ENCODE measurements at regions not wholly inside any gene's neighbourhood (a gene's known extent, or its start where the extent isn't known, plus 50 kb on each side); places are given as distances from the start of the nearest gene placed in this dataset.

DNA sequence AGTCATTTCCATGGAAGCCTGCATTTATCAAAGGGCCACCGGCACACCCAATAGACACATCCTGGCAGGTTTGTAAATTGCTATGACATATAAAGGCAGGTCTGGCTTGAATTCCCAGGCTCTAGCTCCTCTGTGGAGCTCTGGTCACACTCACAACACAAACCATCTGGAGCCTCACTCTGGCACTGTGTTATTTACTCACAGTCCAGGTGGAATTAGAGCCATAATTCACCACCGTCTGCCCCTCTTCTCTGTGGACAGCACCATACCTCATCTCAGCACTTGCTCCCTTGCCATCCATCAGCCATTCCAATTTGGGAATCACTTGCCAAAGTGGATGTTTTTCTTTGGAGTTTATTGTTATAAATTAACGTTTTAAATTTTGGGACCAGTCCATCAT lies 84.3 kb upstream of the OSR1 start:
- Histone ChIP-seq H3K27me3 (replicated peaks; ENCODE audit: insufficient read depth, low read depth, low read length, poor library complexity) (peaks cover 7% of the 10 kb centered on the region), H3K4me3 (ENCODE audit: low read depth, low read length, poor library complexity, severe bottlenecking) (no peak overlapping the region), H3K27ac (ENCODE audit: low read depth, low read length, poor library complexity, severe bottlenecking) (no peak overlapping the region), H3K9me3 (ENCODE audit: low read depth, low read length, poor library complexity, severe bottlenecking) (no peaks in the 10 kb centered on the region), H3K4me1 (ENCODE audit: insufficient read depth, low read length, poor library complexity, severe bottlenecking) (no peaks in the 10 kb centered on the region), H3K36me3 (ENCODE audit: insufficient read depth, low read length, poor library complexity, severe bottlenecking) (no peaks in the 10 kb centered on the region)
- ChIA-PET POLR2A (ENCODE audit: low non-redundant PET) (no interaction called here), CTCF (no interaction called here)
- no peak for DNase-seq (ENCODE audit: low spot score)
- TF ChIP-seq EZH2 (IDR thresholded peaks at IDR 0.05; ENCODE audit: borderline replicate concordance, low read depth, low read length, poor library complexity, severe bottlenecking), result no peak
- TF ChIP-seq, protein P1, sequence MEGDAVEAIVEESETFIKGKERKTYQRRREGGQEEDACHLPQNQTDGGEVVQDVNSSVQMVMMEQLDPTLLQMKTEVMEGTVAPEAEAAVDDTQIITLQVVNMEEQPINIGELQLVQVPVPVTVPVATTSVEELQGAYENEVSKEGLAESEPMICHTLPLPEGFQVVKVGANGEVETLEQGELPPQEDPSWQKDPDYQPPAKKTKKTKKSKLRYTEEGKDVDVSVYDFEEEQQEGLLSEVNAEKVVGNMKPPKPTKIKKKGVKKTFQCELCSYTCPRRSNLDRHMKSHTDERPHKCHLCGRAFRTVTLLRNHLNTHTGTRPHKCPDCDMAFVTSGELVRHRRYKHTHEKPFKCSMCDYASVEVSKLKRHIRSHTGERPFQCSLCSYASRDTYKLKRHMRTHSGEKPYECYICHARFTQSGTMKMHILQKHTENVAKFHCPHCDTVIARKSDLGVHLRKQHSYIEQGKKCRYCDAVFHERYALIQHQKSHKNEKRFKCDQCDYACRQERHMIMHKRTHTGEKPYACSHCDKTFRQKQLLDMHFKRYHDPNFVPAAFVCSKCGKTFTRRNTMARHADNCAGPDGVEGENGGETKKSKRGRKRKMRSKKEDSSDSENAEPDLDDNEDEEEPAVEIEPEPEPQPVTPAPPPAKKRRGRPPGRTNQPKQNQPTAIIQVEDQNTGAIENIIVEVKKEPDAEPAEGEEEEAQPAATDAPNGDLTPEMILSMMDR (conservative IDR thresholded peaks at IDR 0.05; ENCODE audit: low read depth, low read length), result no peak
- intact Hi-C loops (cut with micrococcal nuclease; ENCODE audit: unreplicated experiment), result no loop called here
- BruUV-seq (replicated peaks), result no TSS peak

DNA sequence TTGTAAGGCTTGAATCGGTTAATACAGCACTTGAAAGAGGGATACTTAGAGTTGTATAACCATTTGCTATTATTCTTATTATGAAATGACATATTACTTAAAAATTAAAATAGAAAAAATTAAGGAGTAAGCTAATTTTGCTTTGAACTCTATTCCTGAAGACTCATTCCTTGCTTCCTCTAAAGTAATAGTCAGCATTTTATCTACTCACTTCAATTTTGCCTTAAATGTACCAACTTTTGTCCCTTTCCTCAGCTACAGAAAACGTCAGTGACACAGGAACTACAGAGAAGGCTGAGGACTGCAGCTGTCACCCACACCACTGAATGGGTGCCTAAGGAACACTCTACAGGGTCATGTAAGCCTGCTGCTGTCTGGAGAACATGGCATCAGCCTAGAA lies 80.7 kb upstream of the OSR1 start:
- DNase-seq (ENCODE audit: low spot score), result no peak
- Histone ChIP-seq H3K9me3 (ENCODE audit: low read depth, low read length, poor library complexity, severe bottlenecking) (no peaks in the 10 kb centered on the region), H3K4me1 (ENCODE audit: insufficient read depth, low read length, poor library complexity, severe bottlenecking) (no peaks in the 10 kb centered on the region), H3K27me3 (replicated peaks; ENCODE audit: insufficient read depth, low read depth, low read length, poor library complexity) (no peaks in the 10 kb centered on the region), H3K36me3 (ENCODE audit: insufficient read depth, low read length, poor library complexity, severe bottlenecking) (no peaks in the 10 kb centered on the region), H3K27ac (ENCODE audit: low read depth, low read length, poor library complexity, severe bottlenecking) (no peak overlapping the region), H3K4me3 (ENCODE audit: low read depth, low read length, poor library complexity, severe bottlenecking) (no peak overlapping the region)
- ChIA-PET CTCF (no interaction called here), POLR2A (ENCODE audit: low non-redundant PET) (no interaction called here)
- intact Hi-C loops (cut with micrococcal nuclease; ENCODE audit: unreplicated experiment), result no loop called here
- TF ChIP-seq, protein P1 (conservative IDR thresholded peaks at IDR 0.05; ENCODE audit: low read depth, low read length), result no peak
- TF ChIP-seq EZH2 (IDR thresholded peaks at IDR 0.05; ENCODE audit: borderline replicate concordance, low read depth, low read length, poor library complexity, severe bottlenecking), result no peak
- BruUV-seq (replicated peaks), result no TSS peak

DNA sequence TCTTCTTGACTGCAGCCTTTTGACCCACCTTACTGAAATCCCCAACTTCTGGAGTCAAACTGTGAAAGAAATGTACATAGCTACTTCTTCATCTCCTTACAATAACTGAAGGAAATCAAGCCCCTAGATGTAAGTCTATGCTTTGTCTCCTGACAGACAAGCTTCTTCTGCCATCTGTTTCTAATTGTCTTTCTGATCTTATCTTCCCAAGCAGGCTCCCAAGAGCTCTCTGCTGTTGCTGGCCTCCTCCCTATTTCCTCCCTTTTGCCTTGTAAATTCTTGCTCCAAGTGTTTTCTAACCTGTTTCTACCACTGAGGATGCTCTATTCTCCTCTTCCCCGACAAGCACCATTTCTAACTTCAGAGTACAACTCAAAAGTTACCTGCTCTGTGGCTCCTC lies 77.4 kb upstream of the OSR1 start:
- POLR2A ChIA-PET (ENCODE audit: low non-redundant PET), result no interaction called here
- CTCF ChIA-PET, result no interaction called here
- BruUV-seq (replicated peaks), result no TSS peak

More for the DNA sequence above, 77.4 kb upstream of the OSR1 start:
- intact Hi-C loops (cut with micrococcal nuclease; ENCODE audit: unreplicated experiment), result no loop called here
- Histone ChIP-seq H3K36me3 (ENCODE audit: insufficient read depth, low read length, poor library complexity, severe bottlenecking) (no peaks in the 10 kb centered on the region), H3K9me3 (ENCODE audit: low read depth, low read length, poor library complexity, severe bottlenecking) (no peaks in the 10 kb centered on the region), H3K27ac (ENCODE audit: low read depth, low read length, poor library complexity, severe bottlenecking) (no peak overlapping the region), H3K4me3 (ENCODE audit: low read depth, low read length, poor library complexity, severe bottlenecking) (no peak overlapping the region), H3K27me3 (replicated peaks; ENCODE audit: insufficient read depth, low read depth, low read length, poor library complexity) (no peaks in the 10 kb centered on the region), H3K4me1 (ENCODE audit: insufficient read depth, low read length, poor library complexity, severe bottlenecking) (no peaks in the 10 kb centered on the region)
- DNase-seq (ENCODE audit: low spot score), result peak; percentile 59
- TF ChIP-seq, protein P1 (conservative IDR thresholded peaks at IDR 0.05; ENCODE audit: low read depth, low read length), result no peak
- no peak for TF ChIP-seq EZH2 (IDR thresholded peaks at IDR 0.05; ENCODE audit: borderline replicate concordance, low read depth, low read length, poor library complexity, severe bottlenecking)
